Tongue (tissue), 1 donor: ENCODE measurements at regions not wholly inside any gene's neighbourhood (a gene's known extent, or its start where the extent isn't known, plus 50 kb on each side); places are given as distances from the start of the nearest gene placed in this dataset.

ENCODE experiments used
- DNase-seq: peaks from one replicate; pipeline ENCODE4 v3.0.0-alpha.2; 2015

DNA sequence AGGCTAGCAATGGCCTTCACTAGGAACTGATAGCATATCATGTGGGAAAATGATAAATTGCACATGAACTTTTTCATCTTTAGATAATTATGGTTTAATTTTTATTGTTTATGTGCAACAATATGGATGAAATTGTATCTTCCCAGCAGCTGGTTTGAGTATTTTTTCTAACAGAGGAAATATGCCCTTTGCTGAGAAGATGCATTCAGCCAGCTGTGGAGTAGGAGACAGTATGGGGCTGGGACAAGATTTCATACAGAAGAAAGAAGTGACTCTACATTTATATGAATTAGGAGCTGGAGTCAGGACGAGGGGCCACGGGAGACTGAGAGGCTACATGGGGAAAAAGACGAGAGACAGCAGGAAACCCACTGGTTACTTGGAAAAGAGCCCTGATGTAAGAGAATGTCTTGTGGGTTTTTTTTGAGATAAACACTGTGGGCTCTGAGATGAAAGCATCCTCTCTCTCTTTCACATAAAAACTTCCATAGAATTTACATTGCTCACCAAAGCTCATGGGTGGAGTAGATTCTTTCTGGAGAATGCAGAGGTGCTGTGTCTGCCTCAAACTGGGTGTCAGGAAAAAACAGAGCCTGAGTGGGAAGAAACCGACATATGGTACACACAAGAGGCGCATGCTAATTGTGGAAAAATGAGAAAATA, 115.2 kb upstream of the PDZRN3 start:
- no peak for DNase-seq

DNA sequence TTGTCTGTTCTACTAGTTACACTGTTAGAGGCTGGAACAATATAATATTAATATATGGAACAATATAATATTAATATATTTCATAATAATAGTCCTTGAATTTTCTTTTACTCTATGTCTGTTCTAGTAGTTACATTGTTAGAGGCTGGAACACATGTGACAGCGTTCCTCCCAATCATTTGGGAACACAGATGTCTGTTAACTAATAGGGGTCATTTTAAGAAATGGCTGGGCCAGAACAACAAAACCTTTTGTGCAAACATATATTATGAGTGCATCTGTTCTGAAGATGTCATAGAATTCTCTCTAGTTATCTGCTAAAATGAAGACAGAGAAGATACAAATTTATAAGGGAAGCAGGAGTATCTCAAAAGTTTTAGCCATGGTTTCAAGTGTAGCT, 114.0 kb upstream of the PDZRN3 start:
- no peak for DNase-seq

DNA sequence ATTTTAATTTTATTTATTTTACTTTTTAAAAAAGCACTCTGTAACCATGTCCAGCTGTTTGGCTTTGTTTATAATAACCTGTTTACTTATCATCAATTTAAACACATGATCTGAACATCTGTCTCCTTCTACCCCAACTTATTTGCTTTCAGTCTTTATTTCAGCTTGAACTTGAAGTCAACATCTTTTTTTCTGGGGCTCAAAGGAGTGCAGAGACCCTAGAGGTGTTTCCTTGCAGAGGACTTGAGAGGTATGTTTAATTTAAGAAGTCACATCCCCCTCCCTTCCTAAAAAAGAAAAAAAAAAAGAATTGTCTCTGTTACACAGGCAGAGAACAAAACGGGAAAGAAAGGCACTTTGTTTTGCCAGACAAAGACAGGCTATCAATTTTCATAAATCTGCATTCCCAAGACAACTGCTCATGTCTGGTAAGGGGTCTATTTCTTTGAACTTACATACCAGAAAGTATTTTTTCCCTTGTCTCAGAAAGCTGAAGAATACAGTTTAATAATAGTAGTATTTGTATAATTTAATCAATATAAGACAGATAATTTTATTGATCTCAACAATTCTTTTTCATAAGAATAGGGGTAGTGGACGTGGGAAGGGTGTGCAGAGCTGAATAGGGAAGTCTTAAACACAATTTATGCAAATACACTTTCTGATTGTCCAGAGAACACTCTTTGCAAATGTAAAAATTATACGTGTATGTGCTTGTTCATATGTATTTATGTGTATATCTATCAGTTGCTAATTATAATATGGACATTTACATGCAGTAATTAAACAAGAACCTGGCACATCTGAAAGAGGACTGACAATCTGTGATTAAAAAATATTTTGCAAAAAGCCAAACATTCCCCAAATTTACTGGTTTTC, 109.7 kb upstream of the PDZRN3 start:
- DNase-seq, result no peak

DNA sequence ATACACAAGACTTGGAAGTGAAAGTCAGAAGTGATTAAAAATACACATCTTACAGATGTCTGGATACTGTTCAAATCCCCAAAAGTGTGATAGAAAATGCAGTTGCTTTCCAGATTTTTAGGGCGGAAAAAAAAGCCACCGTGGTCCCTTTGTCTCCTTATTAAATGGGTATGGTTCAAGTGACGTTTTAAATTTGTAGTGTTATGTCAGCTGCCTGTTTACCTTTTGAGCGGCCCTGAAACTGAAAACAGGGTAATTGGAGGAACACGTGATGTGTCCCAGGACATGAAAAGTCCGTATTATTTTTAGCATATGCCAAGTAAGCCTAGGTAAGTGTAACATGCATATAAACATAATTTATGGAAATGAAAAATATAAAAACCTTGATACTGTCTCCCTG, 109.0 kb upstream of the PDZRN3 start:
- DNase-seq, result no peak

DNA sequence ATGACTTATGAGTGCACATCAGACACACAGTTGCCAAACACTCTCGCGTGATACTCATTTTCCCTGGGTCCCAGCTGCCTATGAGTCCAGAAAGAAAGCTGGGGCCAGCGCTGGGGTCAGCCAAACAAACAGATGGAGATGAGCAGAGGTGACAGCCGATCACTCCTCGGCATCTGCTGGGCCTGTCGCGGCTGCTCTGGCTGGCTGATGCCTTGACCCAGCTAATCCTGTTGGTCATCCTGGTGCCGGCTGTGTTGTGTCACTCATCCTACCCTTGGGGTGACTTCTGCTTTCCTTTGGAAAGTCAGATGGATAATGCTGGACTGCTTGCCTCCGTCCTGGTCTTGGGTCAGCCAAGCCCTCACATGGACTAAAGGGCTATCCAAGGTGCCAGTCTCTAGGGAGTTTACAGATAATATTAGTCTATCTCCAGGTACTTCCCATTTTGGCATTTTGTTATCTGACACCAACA, 105.3 kb upstream of the PDZRN3 start:
- peak; percentile 79 for DNase-seq

DNA sequence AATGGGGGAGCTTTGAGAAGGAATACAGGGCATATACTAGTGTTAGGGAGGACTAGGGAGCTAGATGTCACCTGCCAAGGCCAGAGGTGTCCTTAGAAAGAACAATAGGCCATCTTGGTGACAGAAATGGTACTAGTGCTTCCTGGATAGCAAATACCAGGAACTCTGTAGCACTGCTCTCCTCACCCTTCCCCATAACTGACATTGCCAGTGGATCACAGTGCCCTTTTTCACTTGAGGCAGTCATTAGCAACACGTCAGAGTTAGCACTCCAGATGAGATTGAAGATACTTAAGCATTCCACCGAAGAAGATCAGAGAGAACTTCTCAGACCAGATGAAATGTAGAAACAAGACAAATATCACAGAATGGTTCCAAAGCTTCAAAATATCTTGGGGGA, 103.1 kb upstream of the PDZRN3 start:
- DNase-seq, result no peak

DNA sequence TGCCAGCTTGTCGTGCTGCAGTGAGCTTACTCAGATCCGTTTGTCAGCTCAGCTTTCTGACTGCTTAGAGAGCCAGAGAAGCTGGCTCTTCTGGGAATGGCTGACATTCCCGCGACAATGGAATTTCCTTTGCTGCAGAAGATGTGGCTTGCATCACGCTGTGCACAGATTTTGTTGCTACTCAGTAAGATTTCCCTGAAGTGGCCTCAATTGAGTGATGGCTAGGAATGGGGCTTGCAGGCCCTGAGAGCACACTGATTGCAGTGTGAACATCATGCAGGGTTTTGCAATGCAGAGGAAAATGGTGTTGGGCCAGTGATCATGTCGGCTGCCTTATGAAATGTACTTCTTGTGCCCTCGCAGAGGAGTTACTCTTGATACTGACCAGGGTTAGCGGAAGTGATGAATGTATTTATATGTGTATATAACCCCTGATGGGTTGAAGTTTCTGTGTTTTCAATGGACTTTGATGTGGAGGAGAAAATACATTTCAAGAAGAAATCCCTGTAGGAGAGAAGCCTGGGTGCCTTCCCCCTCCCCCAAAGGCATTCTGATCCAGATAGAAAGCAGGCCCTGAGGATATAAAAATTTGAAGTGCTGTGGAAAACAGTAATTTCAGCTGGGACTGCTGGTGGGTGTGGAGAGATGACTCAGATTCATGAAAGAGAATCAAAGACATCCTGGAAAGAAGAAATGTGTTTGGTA, 102.5 kb upstream of the PDZRN3 start:
- peak; percentile 69 for DNase-seq

DNA sequence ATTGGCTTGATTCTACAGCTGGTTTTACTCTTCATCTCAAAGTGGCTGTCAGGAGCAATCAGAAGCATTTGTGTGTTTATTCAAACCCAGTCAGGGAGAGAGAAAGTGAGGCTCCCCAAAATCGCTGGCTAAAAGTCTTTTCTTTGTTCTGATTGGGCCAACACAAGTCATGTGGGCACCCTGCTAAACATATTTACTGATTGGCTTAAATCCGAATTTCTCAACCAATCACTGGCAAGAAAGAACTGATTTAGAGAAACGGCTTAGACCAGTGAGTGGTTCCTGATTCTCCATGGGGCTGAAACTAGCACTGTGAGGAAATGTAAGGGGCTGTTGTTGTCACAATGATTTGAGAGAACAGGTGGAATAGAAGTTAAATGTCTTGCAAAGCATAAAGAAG, 98.9 kb upstream of the PDZRN3 start:
- no peak for DNase-seq

DNA sequence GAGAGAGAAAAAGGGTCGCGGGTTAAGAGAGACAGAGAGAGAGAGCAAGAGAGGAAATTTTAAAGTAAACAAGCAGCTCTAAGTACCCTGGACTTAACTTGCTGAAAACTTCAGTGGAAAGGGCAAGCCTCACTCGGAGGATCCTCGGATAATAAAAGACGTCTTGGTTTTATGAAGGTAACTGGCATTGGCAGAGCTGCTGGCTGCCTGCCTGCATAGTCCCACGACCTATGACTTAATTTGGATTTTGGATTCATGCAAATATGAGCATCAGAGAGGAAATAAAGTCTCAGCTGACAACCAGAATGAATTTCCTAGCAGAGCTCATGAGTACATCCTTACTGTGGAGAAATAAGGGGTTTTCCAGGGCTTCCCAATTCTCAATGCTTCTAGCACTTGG, 95.1 kb upstream of the PDZRN3 start:
- no peak for DNase-seq

DNA sequence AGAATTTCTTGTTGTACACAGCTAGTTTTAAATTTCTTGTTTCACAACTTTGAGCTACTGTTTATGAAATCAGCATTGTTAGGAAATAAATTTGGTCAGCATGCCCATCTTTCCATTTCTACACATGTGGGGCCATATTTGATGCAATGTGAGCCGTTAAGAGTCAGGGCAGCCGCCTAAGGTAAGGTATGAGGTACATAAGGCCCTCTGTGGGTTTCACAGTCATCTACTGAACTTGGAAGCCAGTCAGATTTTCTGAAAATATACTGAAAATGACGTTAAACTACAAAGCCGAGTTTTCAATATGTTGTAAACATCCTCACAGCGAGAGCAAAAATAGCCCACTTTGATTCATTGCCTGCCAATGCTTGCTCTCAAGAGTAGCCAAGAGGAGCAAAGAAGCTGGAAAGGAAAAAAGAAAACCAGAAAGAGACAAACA, 94.7 kb upstream of the PDZRN3 start:
- DNase-seq, result peak; percentile 78

DNA sequence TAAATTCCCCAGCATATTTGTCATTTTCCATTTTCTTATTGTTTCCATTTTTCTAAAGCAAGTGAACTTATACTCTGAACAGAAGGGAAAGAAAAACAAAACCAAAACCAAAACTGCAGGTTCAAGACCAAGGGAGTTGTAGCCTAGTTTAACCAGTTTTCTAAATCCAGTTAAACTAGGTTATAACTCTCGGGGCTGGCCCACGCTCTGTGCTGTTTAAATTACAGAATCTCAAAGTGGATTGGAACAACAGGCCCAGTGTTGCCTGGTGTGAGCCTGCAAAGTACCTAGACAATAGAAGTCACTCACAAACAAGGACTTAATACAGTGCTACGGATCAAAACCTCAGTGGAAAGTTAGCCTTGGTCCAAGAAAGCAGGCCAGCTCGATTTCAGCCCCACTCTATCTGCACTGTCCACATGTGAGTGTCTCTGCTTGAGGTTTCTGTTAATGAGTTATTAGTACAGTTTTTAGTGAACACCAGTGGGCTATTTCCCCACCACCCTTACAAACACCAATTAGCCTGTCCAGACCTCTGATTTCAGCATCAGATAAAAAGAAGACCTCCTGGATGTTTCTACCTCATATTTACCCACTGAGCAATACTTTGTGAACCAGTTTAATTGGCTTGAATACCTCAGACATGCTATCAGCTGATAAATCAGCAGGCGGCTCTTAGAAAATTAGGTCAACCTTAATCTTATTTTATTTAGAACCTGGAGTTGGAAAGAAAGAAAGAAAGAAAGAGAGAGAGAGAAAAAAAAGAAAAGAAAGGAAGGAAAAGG, 93.8 kb upstream of the PDZRN3 start:
- no peak for DNase-seq

DNA sequence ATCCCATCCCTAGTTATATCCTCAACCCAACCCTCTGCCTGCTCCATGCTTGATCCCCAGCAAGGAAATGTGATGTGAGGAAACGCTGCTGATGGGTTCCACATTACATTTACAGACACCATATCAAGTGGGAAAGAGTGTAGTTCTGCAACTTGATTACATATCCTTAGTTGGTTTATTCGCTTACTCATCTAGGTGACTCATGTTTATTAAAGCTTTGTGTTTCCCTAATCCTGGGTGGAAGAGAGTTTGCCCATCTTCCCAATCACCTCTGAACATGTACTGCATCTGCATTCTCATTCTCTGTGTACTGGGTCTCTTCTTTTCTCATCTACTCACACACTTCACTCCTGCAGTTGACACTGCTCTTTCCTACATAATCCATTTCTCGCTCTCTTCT, 91.7 kb upstream of the PDZRN3 start:
- DNase-seq, result no peak

DNA sequence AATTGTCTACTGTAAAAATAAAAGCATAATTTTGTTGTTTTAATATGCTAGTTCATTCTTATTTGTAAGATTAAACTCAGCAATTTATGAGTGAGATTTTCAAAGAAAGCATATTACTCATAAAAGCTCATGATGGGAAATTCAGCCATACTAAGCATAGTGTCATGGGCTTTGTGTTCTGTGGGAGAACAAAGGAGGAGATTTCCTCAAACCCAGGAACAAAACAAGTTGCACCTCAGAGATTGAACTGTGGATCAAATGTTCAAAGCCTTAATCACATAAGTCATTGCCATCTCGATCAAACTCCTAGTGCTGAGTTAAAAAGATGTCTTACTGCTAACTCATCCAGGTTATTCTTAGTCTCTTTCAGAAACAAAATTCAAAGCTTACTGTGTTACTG, 85.6 kb upstream of the PDZRN3 start:
- no peak for DNase-seq

DNA sequence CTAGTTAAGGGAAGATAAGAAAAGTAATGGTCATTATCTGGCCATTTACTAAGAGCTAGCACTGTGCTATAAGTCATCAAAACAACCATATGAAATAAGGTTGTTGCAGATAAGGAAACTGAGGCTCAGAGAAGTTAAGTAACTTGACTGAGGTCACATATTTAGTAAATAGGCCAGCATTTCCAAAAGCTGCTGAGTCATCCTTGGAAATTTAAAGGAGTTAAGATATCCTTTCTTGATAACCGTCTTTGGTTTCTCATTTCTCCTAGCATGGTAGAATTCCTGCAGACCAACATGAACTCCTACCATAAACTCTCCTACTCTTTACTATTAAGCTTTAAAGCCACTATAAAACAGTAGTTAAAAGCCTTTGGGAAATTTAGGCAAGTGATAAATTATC, 85.0 kb upstream of the PDZRN3 start:
- no peak for DNase-seq

DNA sequence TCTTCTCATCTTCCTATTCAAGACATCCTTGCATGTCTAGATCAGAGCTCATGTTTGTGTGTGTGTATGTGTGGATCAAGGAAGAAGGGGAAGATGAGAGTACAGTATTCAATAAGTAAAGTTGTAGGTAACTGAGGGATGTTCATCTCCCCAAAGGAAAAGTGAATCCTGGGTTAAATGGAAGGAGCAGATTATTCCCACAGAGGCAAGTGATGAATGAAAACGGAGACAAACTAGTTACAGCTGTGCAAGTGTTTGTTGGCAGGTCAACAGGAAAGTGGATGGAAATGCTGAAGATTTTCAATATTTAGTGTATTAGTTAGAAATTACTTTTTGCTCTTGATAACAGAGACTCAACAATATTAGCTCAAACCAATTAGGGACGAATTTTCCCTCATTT, 84.2 kb upstream of the PDZRN3 start:
- no peak for DNase-seq

DNA sequence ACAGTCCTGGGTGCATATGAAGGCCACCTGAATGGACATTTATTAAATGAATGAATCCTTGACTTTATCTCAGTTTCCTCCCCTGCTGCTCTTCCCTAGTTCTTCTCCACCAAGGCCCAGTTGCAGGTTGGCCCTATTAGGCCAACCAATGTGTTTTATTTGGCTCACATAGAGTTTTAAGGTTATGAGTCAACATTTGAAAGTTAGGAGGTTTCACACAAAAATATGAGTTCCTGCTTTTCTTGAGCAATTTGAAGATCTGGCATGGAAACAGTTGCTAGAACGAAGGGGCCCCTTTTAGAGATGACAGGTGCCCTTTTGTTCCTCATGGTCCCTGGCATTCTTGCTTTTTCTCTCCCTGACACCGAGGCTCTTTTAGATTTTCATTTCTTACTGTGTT, 83.0 kb upstream of the PDZRN3 start:
- no peak for DNase-seq

DNA sequence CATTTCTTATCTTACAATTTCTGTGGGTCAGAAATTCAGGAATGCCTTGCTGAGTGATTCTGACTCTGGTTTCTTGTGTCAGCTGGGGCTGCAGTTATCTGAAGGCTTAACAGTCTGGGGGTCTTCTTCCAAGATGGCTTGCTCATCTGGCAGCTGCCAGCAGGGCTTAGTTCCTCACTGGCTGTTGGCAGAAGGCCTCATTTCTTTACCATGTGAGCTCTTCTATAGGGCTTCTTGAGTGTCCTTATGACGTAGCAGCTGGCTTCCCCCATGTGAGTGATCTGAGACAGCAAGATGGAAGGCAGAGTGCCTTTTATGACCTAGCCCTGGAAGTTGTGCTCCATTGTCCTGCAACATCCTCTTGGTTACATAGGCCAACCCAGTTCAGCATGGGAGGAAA, 82.0 kb upstream of the PDZRN3 start:
- peak; percentile 64 for DNase-seq

DNA sequence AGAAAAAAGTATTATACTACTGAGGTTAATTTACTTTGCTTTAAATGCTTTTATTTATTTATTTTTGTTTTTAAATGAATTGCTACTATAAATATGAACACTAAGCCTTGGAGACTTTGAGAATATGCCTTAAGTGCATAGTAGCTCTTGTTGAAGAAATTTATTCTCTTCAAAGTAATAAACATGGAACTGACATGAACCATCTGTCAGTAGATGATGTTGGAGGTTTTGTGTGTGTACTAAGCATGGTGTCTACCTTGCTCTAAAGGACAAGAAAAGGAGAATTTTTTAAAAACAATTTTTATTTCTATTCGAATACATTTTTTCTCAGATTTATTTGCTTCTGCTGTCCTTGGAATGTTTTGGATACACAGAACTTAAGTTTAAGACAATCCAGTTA, 81.1 kb upstream of the PDZRN3 start:
- DNase-seq, result no peak

DNA sequence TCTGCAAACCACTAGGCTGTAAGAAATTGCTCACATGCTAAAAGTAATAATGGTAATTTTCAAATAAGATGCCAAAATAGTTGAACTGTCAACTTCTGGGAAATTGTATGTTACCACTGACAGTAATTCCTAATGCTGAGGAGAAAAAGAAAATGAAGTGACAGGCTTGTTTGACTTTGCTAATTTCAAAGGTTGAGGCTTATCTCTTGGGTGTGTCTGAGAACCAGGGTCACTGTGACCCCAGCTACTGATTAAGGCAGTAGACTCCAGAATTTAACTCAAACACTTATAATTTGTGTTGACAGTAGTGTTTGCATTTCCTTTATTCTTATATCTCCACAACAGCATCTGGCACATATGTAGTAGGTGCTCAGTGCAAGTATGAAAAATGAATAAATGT, 74.6 kb upstream of the PDZRN3 start:
- DNase-seq, result no peak

DNA sequence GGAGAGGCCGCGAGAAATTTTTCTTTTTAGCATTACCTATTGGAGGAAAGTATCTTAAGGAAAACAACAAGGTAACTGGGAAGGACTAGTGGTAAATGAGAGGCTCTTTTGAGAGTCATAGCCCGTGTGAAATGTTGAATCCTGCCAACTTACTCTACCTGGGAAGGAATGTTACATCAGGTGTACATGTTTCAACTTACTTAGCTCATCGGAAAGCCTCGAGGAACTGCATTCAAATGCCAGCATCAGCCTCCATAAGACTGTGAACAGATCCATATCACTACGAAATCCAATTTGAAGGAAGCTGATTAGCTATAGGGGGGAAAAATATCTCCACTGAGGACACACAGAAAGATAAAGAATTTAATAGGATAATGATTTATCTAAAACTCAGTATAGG, 72.3 kb upstream of the PDZRN3 start:
- no peak for DNase-seq

DNA sequence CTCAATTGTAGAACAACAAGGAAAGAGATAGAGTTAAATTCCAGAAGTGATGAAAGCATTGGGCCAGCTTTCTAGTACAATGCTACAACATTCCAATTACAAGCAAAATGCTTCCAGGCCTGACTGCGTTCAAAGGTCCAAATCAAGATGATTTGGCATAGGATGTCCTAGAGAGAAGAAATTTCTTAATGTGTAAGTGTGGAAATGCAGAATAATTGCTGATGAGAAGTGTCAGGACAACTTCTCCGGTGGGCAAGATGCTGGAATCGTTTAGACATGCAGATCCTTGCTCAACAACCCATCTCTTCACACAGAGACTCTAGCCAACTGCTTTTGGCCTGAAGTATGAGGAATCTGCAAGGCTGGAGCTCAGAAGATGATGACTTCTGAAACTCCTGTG, 71.1 kb upstream of the PDZRN3 start:
- no peak for DNase-seq

DNA sequence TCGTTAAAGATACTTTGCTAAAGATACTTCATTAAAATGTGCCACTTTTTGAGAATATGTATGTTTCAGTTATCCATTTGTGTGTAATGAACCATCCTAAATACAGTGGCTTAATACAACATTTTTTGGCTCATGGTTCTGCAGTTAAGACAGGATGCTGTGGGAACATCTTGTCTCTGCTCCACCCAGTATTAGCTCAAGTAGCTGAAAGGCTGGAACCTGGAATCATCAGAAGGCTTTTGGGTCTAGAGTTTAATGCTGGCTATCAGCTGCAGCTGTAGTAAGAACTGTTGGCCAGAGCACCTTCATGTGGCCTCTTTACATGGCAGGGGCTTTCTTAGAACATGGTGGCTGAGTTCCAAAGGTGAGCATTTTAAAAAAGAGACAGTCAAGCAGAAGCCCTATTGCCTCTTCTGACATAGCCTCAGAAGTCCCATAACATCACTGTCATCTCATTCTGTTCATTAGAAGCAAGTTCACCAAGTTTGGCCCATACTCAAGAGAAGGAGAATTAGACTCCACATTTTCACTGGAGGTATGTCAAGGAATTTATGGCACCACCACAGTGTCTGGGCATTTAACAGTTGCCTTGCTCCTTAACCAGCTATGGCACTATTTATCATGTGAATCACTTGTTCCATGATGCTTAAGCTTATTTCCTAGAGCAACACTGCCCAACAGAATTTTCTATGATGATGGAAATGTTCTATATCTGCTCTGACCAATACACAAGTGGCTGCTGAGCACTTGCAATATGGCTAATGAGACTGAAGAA, 70.4 kb upstream of the PDZRN3 start:
- DNase-seq, result no peak
